K562 (cell line): ENCODE measurements at regions not wholly inside any gene's neighbourhood (a gene's known extent, or its start where the extent isn't known, plus 50 kb on each side); places are given as distances from the start of the nearest gene placed in this dataset.

Source experiments
- ATAC-seq: fragments of 200-7000 bp; cut with Tn5 transposase; 3 replicates; pipeline ENCODE4 v1.9.1; 2020; ENCODE audit warnings: moderate library complexity
- BruUV-seq: library from RNA; stranded (reverse); fragments of 400-500 nt; replicated peaks from 2 replicates; lab custom pipeline; 2021; lab: Mats Ljungman, UMichigan
- CTCF ChIA-PET: fragments of 300-600 bp; formaldehyde crosslinking; extraction: SDS; loops from one replicate; lab custom pipeline; 2021; ENCODE audit warnings: low intra/inter-chr PET ratio; lab: Yijun Ruan, JAX
- POLR2A ChIA-PET: fragments of 300-600, 350-650 bp; sonication (Branson Sonifier 250); formaldehyde crosslinking; extraction: SDS; loops from one replicate; lab custom pipeline; 2021; ENCODE audit warnings: antibody characterized with exemption, inconsistent platforms; lab: Yijun Ruan, JAX
- DNase-seq, 4 experiments: peaks; one replicate each; pipeline versions ENCODE4 v3.0.0 to v3.0.0-alpha.2; 2011 to 2018; ENCODE audit warnings: low spot score in 3 of 4, mixed read lengths in 3 of 4; ENCODE audit errors: extremely low read depth in 1 of 4
- FAIRE-seq: peaks from 2 replicates; lab custom pipeline; 2011; peaks lifted over from hg19 to GRCh38; lab: Jason Lieb, UNC
- H2AFZ ChIP-seq: 2 replicates; pipeline ENCODE4 v1.6.0; 2011; ENCODE audit warnings: low read depth, low read length, control low read depth, inconsistent platforms
- H3K27ac ChIP-seq: fragments of 200-600 bp; 3 replicates; pipeline ENCODE4 v1.8.0; 2011; ENCODE audit warnings: low read depth, mild to moderate bottlenecking, control low read depth, inconsistent platforms, low read length, moderate library complexity, mixed read lengths; ENCODE audit errors: extremely low read depth
- H3K27me3 ChIP-seq, 2 experiments: fragments of 300-600 bp in 1 of 2; 2 replicates in 1 of 2; 3 replicates in 1 of 2; pipeline versions ENCODE4 v1.6.0 to v1.8.0; 2011; ENCODE audit warnings: inconsistent platforms in 2 of 2, low read length in 2 of 2, mild to moderate bottlenecking in 1 of 2, mixed read lengths in 1 of 2, moderate library complexity in 1 of 2; ENCODE audit not compliant: control insufficient read depth in 2 of 2, insufficient read depth in 2 of 2
- H3K36me3 ChIP-seq: fragments of 300-600 bp; 3 replicates; pipeline ENCODE4 v1.8.0; 2011; ENCODE audit warnings: mild to moderate bottlenecking, low read length, inconsistent platforms; ENCODE audit not compliant: control insufficient read depth, insufficient read depth
- H3K4me1 ChIP-seq, 2 experiments: fragments of 200-600 bp in 1 of 2; replicated peaks in 1 of 2; 2 replicates in 1 of 2; 3 replicates in 1 of 2; pipeline versions ENCODE4 v1.5.1 to v1.8.0; 2011; ENCODE audit warnings: inconsistent platforms in 2 of 2, low read length in 2 of 2, mild to moderate bottlenecking in 1 of 2, mixed read lengths in 1 of 2, moderate library complexity in 1 of 2; ENCODE audit not compliant: control insufficient read depth in 2 of 2, insufficient read depth in 2 of 2
- H3K4me2 ChIP-seq: 2 replicates; pipeline ENCODE4 v1.6.1; 2011; ENCODE audit warnings: low read length, control low read depth, inconsistent platforms, mixed read lengths; ENCODE audit not compliant: insufficient read depth
- H3K4me3 ChIP-seq: fragments of 200-600 bp; sonication (generic), shearing (Covaris generic); 2 replicates; pipeline ENCODE4 v1.5.1; 2016; ENCODE audit warnings: control low read depth, inconsistent platforms
- H3K79me2 ChIP-seq: fragments of 200-600 bp; 3 replicates; pipeline ENCODE4 v1.8.0; 2011; ENCODE audit warnings: low read length, inconsistent platforms; ENCODE audit not compliant: control insufficient read depth, insufficient read depth
- H3K9ac ChIP-seq, 2 experiments: 2 replicates each; pipeline versions ENCODE4 v1.6.0 to v1.6.1; 2011; ENCODE audit warnings: low read depth in 2 of 2, low read length in 2 of 2, control low read depth in 1 of 2, inconsistent platforms in 1 of 2, mild to moderate bottlenecking in 1 of 2, mixed read lengths in 1 of 2; ENCODE audit not compliant: insufficient read depth in 1 of 2
- H3K9me1 ChIP-seq: one replicate; pipeline ENCODE4 v1.6.0; 2011; ENCODE audit warnings: inconsistent platforms, mild to moderate bottlenecking, low read length, moderate library complexity; ENCODE audit not compliant: control insufficient read depth, insufficient read depth
- H3K9me3 ChIP-seq: replicated peaks from 2 replicates; pipeline ENCODE4 v1.5.1; 2011; ENCODE audit warnings: low read depth, low read length, inconsistent platforms; ENCODE audit not compliant: control insufficient read depth, insufficient read depth
- H4K20me1 ChIP-seq: replicated peaks from 2 replicates; pipeline ENCODE4 v1.6.1; 2011; ENCODE audit warnings: low read length, inconsistent platforms, mixed read lengths; ENCODE audit not compliant: control insufficient read depth, insufficient read depth
- FOXM1 ChIP-seq, 2 experiments: fragments of 450-650 bp in 1 of 2; sonication (generic) in 1 of 2; formaldehyde crosslinking in 1 of 2; IDR thresholded peaks; 2 replicates each; pipeline versions ENCODE4 v1.6.1 to v1.9.0; 2017 to 2022; ENCODE audit warnings: low read depth in 2 of 2, mild to moderate bottlenecking in 2 of 2, missing genetic modification reagents in 1 of 2, moderate library complexity in 1 of 2
- KDM4B ChIP-seq, 2 experiments: fragments of 450-650 bp in 1 of 2; sonication (generic) in 1 of 2; IDR thresholded peaks; 2 replicates each; pipeline ENCODE4 v1.6.1; 2016 to 2017; ENCODE audit warnings: borderline replicate concordance in 2 of 2, antibody characterized with exemption in 1 of 2, low read depth in 1 of 2, mild to moderate bottlenecking in 1 of 2
- MAFK ChIP-seq: IDR thresholded peaks from 2 replicates; pipeline ENCODE4 v1.6.1; 2011; ENCODE audit warnings: low read length, improper control_type of control experiment
- PHF8 ChIP-seq: fragments of 200-600 bp; sonication (generic); IDR thresholded peaks from 2 replicates; pipeline ENCODE4 v1.6.1; 2012; ENCODE audit warnings: mixed run types, mild to moderate bottlenecking, inconsistent platforms, low read length, moderate library complexity, borderline replicate concordance
- SAFB2 ChIP-seq: fragments of 200-400 bp; formaldehyde crosslinking; IDR thresholded peaks from 2 replicates; pipeline ENCODE4 v1.6.1; 2018; ENCODE audit warnings: borderline replicate concordance, low read length, low read depth, moderate library complexity; ENCODE audit not compliant: severe bottlenecking
- ZNF584 ChIP-seq: fragments of 200-800 bp; sonication (Bioruptor generic); IDR thresholded peaks from 2 replicates; pipeline ENCODE4 v1.6.1; 2016; ENCODE audit warnings: low read depth, mild to moderate bottlenecking, missing genetic modification characterization, missing compliant biosample characterization
- ZNF780A ChIP-seq: fragments of 250-450 bp; sonication (Bioruptor Pico); IDR thresholded peaks from 2 replicates; pipeline ENCODE4 v1.5.0; 2021; ENCODE audit warnings: mild to moderate bottlenecking
- WGBS: fragments of 100-300 bp; shearing (Covaris generic); methylation state at CpG from one replicate; pipeline ENCODE4 v1.1.6; 2016; ENCODE audit warnings: low coverage, mixed read lengths; ENCODE audit not compliant: insufficient coverage; ENCODE audit errors: missing lambda C conversion rate; 5-methylcytosine and 5-hydroxymethylcytosine counted together
- in situ Hi-C: fragments of 300-500 bp; cut with MboI; formaldehyde crosslinking; loops from 4 replicates; pipeline ENCODE4 v1.15.0; 2018; ENCODE audit warnings: inconsistent platforms, mixed read lengths
- intact Hi-C: fragments of 100-400 bp; cut with micrococcal nuclease; formaldehyde crosslinking; loops from 2 replicates; pipeline ENCODE4 v1.14.2; 2022

- BruUV-seq, result no TSS peak
- H3K4me1 ChIP-seq, result no peaks in the 10 kb centered on the region
- no peaks in the 10 kb centered on the region for H3K9me3 ChIP-seq
- in situ Hi-C loops, result no loop called here
- H3K4me2 ChIP-seq, result no peak overlapping the region
- no peaks in the 10 kb centered on the region for H3K79me2 ChIP-seq
- TF ChIP-seq MAFK (no peak), PHF8 (no peak), KDM4B (IDR thresholded peaks at IDR 0.05; ENCODE audit: borderline replicate concordance in 2 of 2, low read depth in 1 of 2) (no peak), ZNF780A (CRISPR knock-in tag) (no peak), ZNF584 (no peak), SAFB2 (no peak)
- 0% methylated on average over 1 of the region's 1 CpG for WGBS
- H4K20me1 ChIP-seq, result no peaks in the 10 kb centered on the region
- no peak overlapping the region for H3K27ac ChIP-seq
- POLR2A ChIA-PET, result no interaction called here
- no peak overlapping the region for H2AFZ ChIP-seq
- no peaks in the 10 kb centered on the region for H3K36me3 ChIP-seq
- ATAC-seq, result no peak
- intact Hi-C loops, result no loop called here
- no peak overlapping the region for H3K9ac ChIP-seq
- H3K9me1 ChIP-seq, result no peaks in the 10 kb centered on the region
- FAIRE-seq, result no peak
- no peaks in the 10 kb centered on the region for H3K27me3 ChIP-seq
- CTCF ChIA-PET, result no interaction called here
- no peak for DNase-seq
- no peak overlapping the region for H3K4me3 ChIP-seq
Observed at GRCh38 chr18:43793910-43794309, 516.6 kb upstream of the SYT4 start.

- ATAC-seq (no peak), FAIRE-seq (no peak), DNase-seq (no peak)
- Histone ChIP-seq H3K9me1 (no peaks in the 10 kb centered on the region), H3K9ac (no peak overlapping the region), H3K27me3 (no peaks in the 10 kb centered on the region), H3K9me3 (no peaks in the 10 kb centered on the region), H3K36me3 (no peaks in the 10 kb centered on the region), H3K79me2 (no peaks in the 10 kb centered on the region), H3K4me1 (no peaks in the 10 kb centered on the region), H3K4me2 (no peak overlapping the region), H3K27ac (no peak overlapping the region), H3K4me3 (no peak overlapping the region), H4K20me1 (no peaks in the 10 kb centered on the region), H2AFZ (no peak overlapping the region)
- WGBS, result 0% methylated on average over 2 of the region's 2 CpGs
- in situ Hi-C loops, result no loop called here
- intact Hi-C loops, result no loop called here
- BruUV-seq, result no TSS peak
- ChIA-PET POLR2A (no interaction called here), CTCF (no interaction called here)
- TF ChIP-seq FOXM1 (IDR thresholded peaks at IDR 0.05; ENCODE audit: low read depth) (no peak), FOXM1 (CRISPR knock-in tag; IDR thresholded peaks at IDR 0.05; ENCODE audit: low read depth) (no peak)
Observed at GRCh38 chr18:43794363-43794762, 517.1 kb upstream of the SYT4 start.
